Jurkat, Clone E6-1 (cell line): ENCODE measurements at regions not wholly inside any gene's neighbourhood (a gene's known extent, or its start where the extent isn't known, plus 50 kb on each side); places are given as distances from the start of the nearest gene placed in this dataset.
"Not testable (repeated sequence)": the region's sequence is repeated elsewhere in the genome, so short reads cannot be mapped to it uniquely, and the experiment has no call there.

Source experiments
- DNase-seq: peaks from one replicate; pipeline ENCODE4 v3.0.0-alpha.2; 2011; ENCODE audit warnings: low read depth, low spot score
- H3K4me3 ChIP-seq: 2 replicates; pipeline ENCODE4 v1.5.1; 2011; ENCODE audit warnings: mild to moderate bottlenecking, low read length, control low read depth, moderate library complexity

- no peak overlapping the region for H3K4me3 ChIP-seq
- peak; percentile 20 for DNase-seq
These were observed 419.7 kb downstream of the CHSY3 start for GRCh38 chr5:130323804-130324454.

GRCh38 chr5:130321931-130322330 is 417.7 kb downstream of the CHSY3 start:
- H3K4me3 ChIP-seq: no peak overlapping the region
- DNase-seq: no peak

GRCh38 chr5:130316971-130317680 is 412.9 kb downstream of the CHSY3 start:
- no peak overlapping the region for H3K4me3 ChIP-seq
- no peak for DNase-seq

- DNase-seq: no peak
These were observed 391.0 kb downstream of the CHSY3 start for GRCh38 chr5:130295235-130295634.

GRCh38 chr5:130294798-130295197 is 390.5 kb downstream of the CHSY3 start:
- not testable (repeated sequence) for H3K4me3 ChIP-seq
- peak; percentile 2 for DNase-seq

More at GRCh38 chr5:130295235-130295634, 391.0 kb downstream of the CHSY3 start:
- H3K4me3 ChIP-seq: no peak overlapping the region

GRCh38 chr5:130290219-130290618 is 386.0 kb downstream of the CHSY3 start:
- H3K4me3 ChIP-seq: no peak overlapping the region
- DNase-seq: no peak

- H3K4me3 ChIP-seq: no peak overlapping the region
- no peak for DNase-seq
These were observed 385.1 kb downstream of the CHSY3 start for GRCh38 chr5:130289132-130290088.

GRCh38 chr5:130287438-130287837 is 383.2 kb downstream of the CHSY3 start:
- H3K4me3 ChIP-seq: no peak overlapping the region
- no peak for DNase-seq

- H3K4me3 ChIP-seq: no peak overlapping the region
- DNase-seq: no peak
These were observed 382.7 kb downstream of the CHSY3 start for GRCh38 chr5:130286971-130287370.

GRCh38 chr5:130282049-130282448 is 377.8 kb downstream of the CHSY3 start:
- no peak overlapping the region for H3K4me3 ChIP-seq
- no peak for DNase-seq

- no peak overlapping the region for H3K4me3 ChIP-seq
- no peak for DNase-seq
These were observed 376.4 kb downstream of the CHSY3 start for GRCh38 chr5:130280528-130281217.

- no peak overlapping the region for H3K4me3 ChIP-seq
- no peak for DNase-seq
These were observed 375.1 kb downstream of the CHSY3 start for GRCh38 chr5:130279386-130279785.

GRCh38 chr5:130278136-130278535 is 373.9 kb downstream of the CHSY3 start:
- H3K4me3 ChIP-seq: no peak overlapping the region
- DNase-seq: no peak

GRCh38 chr5:130277522-130277921 is 373.3 kb downstream of the CHSY3 start:
- no peak for DNase-seq
- no peak overlapping the region for H3K4me3 ChIP-seq

GRCh38 chr5:130277002-130277401 is 372.7 kb downstream of the CHSY3 start:
- DNase-seq: no peak

GRCh38 chr5:130272837-130273236 is 368.6 kb downstream of the CHSY3 start:
- no peak for DNase-seq

More at GRCh38 chr5:130277002-130277401, 372.7 kb downstream of the CHSY3 start:
- no peak overlapping the region for H3K4me3 ChIP-seq

GRCh38 chr5:130270786-130271185 is 366.5 kb downstream of the CHSY3 start:
- no peak for DNase-seq
- H3K4me3 ChIP-seq: no peak overlapping the region

More at GRCh38 chr5:130272837-130273236, 368.6 kb downstream of the CHSY3 start:
- H3K4me3 ChIP-seq: no peak overlapping the region

GRCh38 chr5:130268489-130268888 is 364.2 kb downstream of the CHSY3 start:
- DNase-seq: no peak
- H3K4me3 ChIP-seq: no peak overlapping the region

GRCh38 chr5:130267926-130268325 is 363.7 kb downstream of the CHSY3 start:
- no peak overlapping the region for H3K4me3 ChIP-seq
- no peak for DNase-seq
